ENCODE measurements at regions not wholly inside any gene's neighbourhood (a gene's known extent, or its start where the extent isn't known, plus 50 kb on each side); places are given as distances from the start of the nearest gene placed in this dataset.

DNA sequence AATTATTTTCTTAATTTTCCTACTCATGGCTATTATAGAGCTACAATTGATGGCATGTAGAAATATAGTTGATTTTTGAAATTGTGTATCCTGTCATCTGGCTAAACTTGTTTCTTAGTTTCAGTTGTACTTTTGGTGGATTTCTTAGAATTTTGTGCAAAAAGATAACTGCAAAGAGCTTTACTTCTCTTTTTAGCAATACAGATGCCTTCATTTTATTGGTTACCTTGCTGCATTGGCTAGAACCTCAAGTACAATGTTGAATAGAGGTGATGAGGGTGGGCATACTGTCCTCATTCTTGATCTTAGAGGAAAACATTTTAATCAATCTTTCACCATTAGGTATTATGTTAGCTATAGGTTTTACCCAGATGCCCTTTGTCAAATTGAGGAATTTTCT, 67.9 kb downstream of the METRNL start:
- intact Hi-C loops (cut with DNase I; ENCODE audit: low total_unique reads): no loop called here
- H3K27ac ChIP-seq: no peak overlapping the region
- DNase-seq: no peak
- H3K36me3 ChIP-seq: no peaks in the 10 kb centered on the region
- H3K27me3 ChIP-seq: peaks cover 0 to 16% (median 0%) of the 10 kb centered on the region in 3 donors
- TF ChIP-seq, protein P1, sequence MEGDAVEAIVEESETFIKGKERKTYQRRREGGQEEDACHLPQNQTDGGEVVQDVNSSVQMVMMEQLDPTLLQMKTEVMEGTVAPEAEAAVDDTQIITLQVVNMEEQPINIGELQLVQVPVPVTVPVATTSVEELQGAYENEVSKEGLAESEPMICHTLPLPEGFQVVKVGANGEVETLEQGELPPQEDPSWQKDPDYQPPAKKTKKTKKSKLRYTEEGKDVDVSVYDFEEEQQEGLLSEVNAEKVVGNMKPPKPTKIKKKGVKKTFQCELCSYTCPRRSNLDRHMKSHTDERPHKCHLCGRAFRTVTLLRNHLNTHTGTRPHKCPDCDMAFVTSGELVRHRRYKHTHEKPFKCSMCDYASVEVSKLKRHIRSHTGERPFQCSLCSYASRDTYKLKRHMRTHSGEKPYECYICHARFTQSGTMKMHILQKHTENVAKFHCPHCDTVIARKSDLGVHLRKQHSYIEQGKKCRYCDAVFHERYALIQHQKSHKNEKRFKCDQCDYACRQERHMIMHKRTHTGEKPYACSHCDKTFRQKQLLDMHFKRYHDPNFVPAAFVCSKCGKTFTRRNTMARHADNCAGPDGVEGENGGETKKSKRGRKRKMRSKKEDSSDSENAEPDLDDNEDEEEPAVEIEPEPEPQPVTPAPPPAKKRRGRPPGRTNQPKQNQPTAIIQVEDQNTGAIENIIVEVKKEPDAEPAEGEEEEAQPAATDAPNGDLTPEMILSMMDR (IDR thresholded peaks at IDR 0.05): no peak
- no peak for TF ChIP-seq EP300 (IDR thresholded peaks at IDR 0.05)
- no peak for TF ChIP-seq POLR2A (IDR thresholded peaks at IDR 0.05)
- TF ChIP-seq POLR2AphosphoS5 (IDR thresholded peaks at IDR 0.05): no peak
- H3K4me1 ChIP-seq: peaks cover 0 to 10% (median 3%) of the 10 kb centered on the region in 4 donors
- no peak overlapping the region for H3K4me3 ChIP-seq
- H3K9me3 ChIP-seq: peaks cover 0 to 6% (median 0%) of the 10 kb centered on the region in 4 donors

DNA sequence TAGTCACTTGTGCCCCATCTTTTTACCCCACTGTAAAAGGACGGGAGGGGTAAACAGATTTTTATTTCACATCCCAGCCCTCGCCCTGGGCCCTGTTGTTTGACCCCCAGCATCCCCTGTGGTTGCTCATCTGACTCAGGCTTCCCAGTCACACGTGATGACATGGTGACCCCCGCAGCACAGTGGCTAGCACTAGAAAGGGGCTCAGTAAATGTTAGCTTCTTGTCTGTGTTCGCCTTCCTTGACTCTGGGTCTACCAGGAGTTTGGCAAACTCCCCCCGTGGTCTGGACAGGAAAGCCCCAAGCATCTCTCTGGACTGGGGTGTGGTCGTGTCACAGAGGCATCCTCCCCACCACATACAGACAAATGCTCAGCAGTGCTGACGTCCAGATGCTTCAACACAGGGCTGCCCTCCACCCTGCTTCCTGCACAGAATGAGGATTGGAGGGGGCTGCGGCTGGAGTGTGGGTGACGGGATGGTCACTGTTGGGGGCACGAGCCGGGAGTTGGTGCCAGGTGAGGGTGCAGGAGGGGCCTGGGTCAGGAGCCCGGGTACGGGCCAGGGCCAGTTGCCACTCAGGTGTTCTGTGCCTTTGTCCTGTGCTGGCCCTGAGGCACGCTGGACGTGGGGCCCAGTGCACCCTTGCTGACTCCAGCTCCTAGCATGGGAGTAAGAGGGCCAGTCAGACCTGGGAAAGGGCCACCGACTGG, 69.1 kb downstream of the METRNL start:
- TF ChIP-seq EP300 (IDR thresholded peaks at IDR 0.05): no peak
- no peak for TF ChIP-seq POLR2A (IDR thresholded peaks at IDR 0.05)
- TF ChIP-seq, protein P1 (IDR thresholded peaks at IDR 0.05): no peak
- no peak for TF ChIP-seq POLR2AphosphoS5 (IDR thresholded peaks at IDR 0.05)
- H3K27me3 ChIP-seq: peaks cover 0 to 26% (median 0%) of the 10 kb centered on the region in 3 donors
- no peak overlapping the region for H3K4me3 ChIP-seq
- no peak for DNase-seq
- intact Hi-C loops (cut with DNase I; ENCODE audit: low total_unique reads): no loop called here
- WGBS, 5 donors: 84 to 90% (median 86%) methylated on average over 12 to 17 of the region's 17 CpGs
- H3K27ac ChIP-seq: no peak overlapping the region
- H3K9me3 ChIP-seq: no peaks in the 10 kb centered on the region
- H3K4me1 ChIP-seq: peaks cover 0 to 10% (median 3%) of the 10 kb centered on the region in 4 donors
- H3K36me3 ChIP-seq: no peaks in the 10 kb centered on the region

DNA sequence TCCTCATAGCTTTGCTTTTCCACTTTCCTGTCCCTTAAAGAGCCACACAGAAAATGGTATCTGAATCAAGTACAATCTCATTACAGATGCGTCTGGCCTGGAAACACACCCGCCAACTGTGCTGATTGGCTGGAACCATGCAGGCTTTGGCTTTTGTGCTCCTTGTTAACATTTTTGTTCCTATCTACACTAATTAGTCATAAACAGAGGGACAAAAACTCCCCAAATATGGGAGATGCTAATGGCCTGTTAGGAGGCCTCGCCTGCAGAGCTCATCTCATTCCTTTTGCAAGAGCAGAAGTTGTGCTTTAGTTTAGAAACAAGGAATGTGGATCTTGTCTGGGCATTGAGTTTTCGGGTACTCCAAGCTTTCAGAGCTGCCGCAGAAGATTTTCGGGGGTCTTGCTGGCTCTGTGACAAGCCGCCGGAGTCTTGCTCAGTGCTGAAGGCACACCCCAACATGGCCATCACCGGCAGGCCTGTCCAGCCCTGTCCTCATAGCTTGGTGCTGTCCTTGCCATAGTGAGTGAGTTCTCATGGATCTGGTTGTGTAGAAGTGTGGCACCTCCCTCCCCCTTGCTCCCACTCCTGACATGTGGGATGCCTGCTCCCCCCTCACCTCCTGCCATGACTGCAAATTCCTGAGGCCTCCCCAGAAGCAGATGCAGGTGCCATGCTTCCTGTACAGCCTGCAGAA, 69.8 kb downstream of the METRNL start:
- TF ChIP-seq, protein P1 (IDR thresholded peaks at IDR 0.05): no peak
- TF ChIP-seq EP300 (IDR thresholded peaks at IDR 0.05): no peak
- TF ChIP-seq POLR2AphosphoS5 (IDR thresholded peaks at IDR 0.05): no peak
- Histone ChIP-seq H3K9me3 (no peaks in the 10 kb centered on the region), H3K27ac (no peak overlapping the region), H3K4me1 (peaks cover 0 to 10% (median 3%) of the 10 kb centered on the region in 4 donors), H3K27me3 (peaks cover 0 to 30% (median 0%) of the 10 kb centered on the region in 3 donors), H3K4me3 (no peak overlapping the region), H3K36me3 (no peaks in the 10 kb centered on the region)
- intact Hi-C loops (cut with DNase I; ENCODE audit: low total_unique reads): no loop called here
- WGBS, 5 donors: 89 to 93% (median 92%) methylated on average over 9 of the region's 9 CpGs
- DNase-seq: no peak

DNA sequence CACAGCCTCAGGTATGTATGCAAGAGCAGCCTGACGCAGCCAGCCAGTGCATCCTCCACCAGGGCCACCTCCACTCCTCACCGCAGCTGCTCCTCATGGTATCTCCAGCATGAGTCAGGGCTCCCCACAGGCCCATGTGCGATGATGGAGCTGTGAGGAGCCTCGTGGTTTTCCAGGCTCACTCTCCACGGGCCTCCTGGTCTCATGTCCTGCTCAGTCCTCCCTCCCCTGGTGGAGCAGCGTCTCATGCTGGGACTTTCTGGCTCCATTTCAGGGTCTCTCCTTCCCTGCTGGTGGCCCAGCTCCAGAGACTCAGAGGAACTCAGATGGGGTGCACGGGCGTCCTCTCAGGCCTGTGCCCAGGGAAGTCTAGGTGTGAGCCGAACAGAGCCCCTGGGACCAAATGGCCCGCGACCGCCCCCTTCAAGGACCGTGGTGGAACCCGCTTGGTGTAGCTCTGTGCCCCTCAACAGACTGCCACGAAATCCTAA, 70.4 kb downstream of the METRNL start:
- DNase-seq: no peak
- WGBS, 5 donors: 84 to 91% (median 88%) methylated on average over 15 of the region's 15 CpGs
- no peak for TF ChIP-seq POLR2AphosphoS5 (IDR thresholded peaks at IDR 0.05)
- TF ChIP-seq, protein P1 (IDR thresholded peaks at IDR 0.05): no peak
- no peak for TF ChIP-seq EP300 (IDR thresholded peaks at IDR 0.05)
- TF ChIP-seq POLR2A (IDR thresholded peaks at IDR 0.05): no peak
- Histone ChIP-seq H3K27me3 (peaks cover 0 to 34% (median 0%) of the 10 kb centered on the region in 3 donors), H3K36me3 (no peaks in the 10 kb centered on the region), H3K9me3 (no peaks in the 10 kb centered on the region), H3K27ac (no peak overlapping the region), H3K4me1 (peaks cover 0 to 10% (median 3%) of the 10 kb centered on the region in 4 donors), H3K4me3 (no peak overlapping the region)
- intact Hi-C loops (cut with DNase I; ENCODE audit: low total_unique reads): no loop called here

All from stomach (tissue), 8 donors.